ENCODE measurements at regions not wholly inside any gene's neighbourhood (a gene's known extent, or its start where the extent isn't known, plus 50 kb on each side); places are given as distances from the start of the nearest gene placed in this dataset.
"Not testable (repeated sequence)": the region's sequence is repeated elsewhere in the genome, so short reads cannot be mapped to it uniquely, and the experiment has no call there.

DNA sequence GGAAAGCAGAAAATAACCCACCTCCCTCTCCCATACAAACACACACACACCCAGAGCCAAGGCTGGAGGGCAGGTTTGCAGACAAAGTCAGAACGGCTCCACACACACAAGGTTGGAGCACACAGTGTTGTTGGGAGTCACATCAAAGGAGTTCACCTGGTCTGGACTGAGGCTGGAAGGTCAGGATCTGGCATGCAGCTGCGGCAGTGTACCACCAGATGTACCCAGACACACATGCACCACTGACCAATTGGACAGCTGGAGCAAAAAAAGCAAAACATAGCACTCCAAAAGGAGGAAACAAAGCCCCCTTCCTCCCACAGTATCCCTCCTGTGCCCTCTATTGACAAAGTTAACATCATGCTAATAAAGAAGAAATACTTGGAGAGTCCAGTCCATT lies 94.6 kb upstream of the KIF2A start:
- DNase-seq (no peak), ATAC-seq (replicated peaks) (no peak)
- Mint-ChIP-seq H3K27ac (no peak overlapping the region), H3K9me3 (no peaks in the 10 kb centered on the region), H3K4me3 (no peak overlapping the region), H3K27me3 (peaks cover 12 to 15% of the 10 kb centered on the region in 2 donors), H3K4me1 (no peaks in the 10 kb centered on the region), H3K36me3 (no peaks in the 10 kb centered on the region)

- ATAC-seq (replicated peaks) (no peak), DNase-seq (no peak)
- Mint-ChIP-seq H3K27me3 (peaks cover 10 to 16% of the 10 kb centered on the region in 2 donors), H3K4me1 (no peaks in the 10 kb centered on the region), H3K36me3 (no peaks in the 10 kb centered on the region), H3K4me3 (no peak overlapping the region), H3K27ac (no peak overlapping the region), H3K9me3 (no peaks in the 10 kb centered on the region)
Measured at GRCh38 chr5:62212648-62213047, 93.4 kb upstream of the KIF2A start.

DNA sequence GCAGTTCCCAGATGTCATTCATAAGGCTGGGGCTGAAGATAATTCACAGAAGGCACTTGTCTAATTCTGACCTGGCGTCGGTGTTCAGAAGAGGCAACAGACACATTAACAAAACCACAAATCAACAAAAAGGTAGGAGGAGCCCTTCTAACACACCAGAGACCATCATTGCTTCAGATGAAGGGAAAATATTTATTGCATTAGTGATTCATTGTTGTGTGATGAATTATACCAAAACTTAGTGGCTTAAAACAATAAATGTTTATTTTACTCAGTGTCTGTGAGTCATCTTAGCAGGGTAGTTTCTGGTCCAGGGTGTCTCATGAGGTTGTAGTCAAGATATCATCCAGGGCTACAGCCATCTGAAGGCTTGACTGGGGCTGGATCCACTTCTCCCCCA lies 91.3 kb upstream of the KIF2A start:
- Mint-ChIP-seq H3K36me3 (no peaks in the 10 kb centered on the region), H3K4me3 (no peak overlapping the region), H3K9me3 (no peaks in the 10 kb centered on the region), H3K27me3 (peaks cover 20 to 26% of the 10 kb centered on the region in 2 donors), H3K27ac (no peak overlapping the region), H3K4me1 (no peaks in the 10 kb centered on the region)
- no peak for ATAC-seq (replicated peaks)
- no peak for DNase-seq

- ATAC-seq (replicated peaks); H3K36me3 Mint-ChIP-seq: not testable (repeated sequence)
Measured at GRCh38 chr5:62216603-62217002, 89.4 kb upstream of the KIF2A start.

GRCh38 chr5:62217095-62217494 lies 88.9 kb upstream of the KIF2A start:
- not testable (repeated sequence) for H3K27ac Mint-ChIP-seq; H3K36me3 Mint-ChIP-seq; H3K4me3 Mint-ChIP-seq; DNase-seq; H3K9me3 Mint-ChIP-seq; H3K4me1 Mint-ChIP-seq; ATAC-seq (replicated peaks)
- peaks cover 21% of the 10 kb centered on the region in 2 donors for H3K27me3 Mint-ChIP-seq

More at GRCh38 chr5:62216603-62217002, 89.4 kb upstream of the KIF2A start:
- not testable (repeated sequence) for H3K4me3 Mint-ChIP-seq, H3K9me3 Mint-ChIP-seq, DNase-seq, H3K4me1 Mint-ChIP-seq, H3K27ac Mint-ChIP-seq
- peaks cover 18 to 21% of the 10 kb centered on the region in 2 donors for H3K27me3 Mint-ChIP-seq

- not testable (repeated sequence) for DNase-seq; H3K4me1 Mint-ChIP-seq; H3K27ac Mint-ChIP-seq; ATAC-seq (replicated peaks); H3K9me3 Mint-ChIP-seq; H3K36me3 Mint-ChIP-seq; H3K4me3 Mint-ChIP-seq
- H3K27me3 Mint-ChIP-seq = peaks cover 21% of the 10 kb centered on the region in 2 donors
Measured at GRCh38 chr5:62218860-62219259, 87.1 kb upstream of the KIF2A start.

DNA sequence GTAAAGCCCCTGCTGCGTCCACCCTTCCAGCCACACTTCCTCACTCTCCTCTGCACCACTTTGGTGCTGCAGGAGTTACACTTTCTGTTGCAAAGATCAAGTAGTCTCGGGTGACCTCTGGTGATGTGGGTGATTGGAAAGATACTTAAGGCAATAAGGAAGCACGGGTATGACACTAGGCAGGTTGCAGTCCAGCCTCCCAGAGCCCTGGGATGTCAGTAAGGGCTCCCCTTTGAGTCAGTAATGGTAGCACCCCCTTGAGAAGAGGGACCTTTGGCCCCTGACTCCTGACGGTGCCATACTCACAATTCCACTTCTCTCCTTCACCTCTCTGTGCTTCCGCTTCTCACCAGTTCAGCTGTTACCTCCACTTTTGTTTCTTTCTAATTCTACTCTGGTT lies 84.1 kb upstream of the KIF2A start:
- not testable (repeated sequence) for H3K4me3 Mint-ChIP-seq; DNase-seq; ATAC-seq (replicated peaks); H3K9me3 Mint-ChIP-seq; H3K36me3 Mint-ChIP-seq; H3K27ac Mint-ChIP-seq
- H3K4me1 Mint-ChIP-seq = peaks cover 9 to 14% of the 10 kb centered on the region in 2 donors
- peaks cover 15 to 17% of the 10 kb centered on the region in 2 donors for H3K27me3 Mint-ChIP-seq

DNA sequence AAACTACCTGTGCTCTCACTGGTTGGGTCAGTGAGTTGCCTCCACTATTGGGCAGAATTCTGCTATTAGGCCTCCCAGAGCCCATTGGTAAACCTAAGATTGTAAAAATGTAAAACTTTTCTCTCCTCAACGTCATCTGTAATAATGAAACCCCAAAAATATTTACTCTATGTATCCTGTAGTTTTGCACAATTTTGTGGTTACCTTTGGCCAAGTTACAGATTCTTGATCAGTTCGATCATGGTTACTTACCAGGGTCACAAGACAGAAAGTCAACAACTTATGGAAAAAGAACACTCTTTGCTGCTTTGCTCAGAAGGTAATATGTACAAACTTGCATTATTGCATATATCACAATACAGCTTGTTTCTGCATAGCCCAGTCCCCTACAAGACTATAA lies 83.7 kb upstream of the KIF2A start:
- ATAC-seq (replicated peaks); H3K9me3 Mint-ChIP-seq; DNase-seq; H3K36me3 Mint-ChIP-seq; H3K4me3 Mint-ChIP-seq; H3K27ac Mint-ChIP-seq: not testable (repeated sequence)
- Mint-ChIP-seq H3K27me3 (peaks cover 15 to 17% of the 10 kb centered on the region in 2 donors), H3K4me1 (peaks cover 9 to 14% of the 10 kb centered on the region in 2 donors)

- DNase-seq (peak; percentile 71), ATAC-seq (replicated peaks) (peak; percentile 95 to 97)
- H3K36me3 Mint-ChIP-seq, H3K9me3 Mint-ChIP-seq: not testable (repeated sequence)
- Mint-ChIP-seq H3K4me3 (peak overlapping the region; percentile 84), H3K4me1 (peaks cover 9 to 14% of the 10 kb centered on the region in 2 donors), H3K27me3 (peaks cover 14 to 17% of the 10 kb centered on the region in 2 donors), H3K27ac (peak overlapping the region; percentile 92)
Measured at GRCh38 chr5:62223312-62223670, 82.7 kb upstream of the KIF2A start.

DNA sequence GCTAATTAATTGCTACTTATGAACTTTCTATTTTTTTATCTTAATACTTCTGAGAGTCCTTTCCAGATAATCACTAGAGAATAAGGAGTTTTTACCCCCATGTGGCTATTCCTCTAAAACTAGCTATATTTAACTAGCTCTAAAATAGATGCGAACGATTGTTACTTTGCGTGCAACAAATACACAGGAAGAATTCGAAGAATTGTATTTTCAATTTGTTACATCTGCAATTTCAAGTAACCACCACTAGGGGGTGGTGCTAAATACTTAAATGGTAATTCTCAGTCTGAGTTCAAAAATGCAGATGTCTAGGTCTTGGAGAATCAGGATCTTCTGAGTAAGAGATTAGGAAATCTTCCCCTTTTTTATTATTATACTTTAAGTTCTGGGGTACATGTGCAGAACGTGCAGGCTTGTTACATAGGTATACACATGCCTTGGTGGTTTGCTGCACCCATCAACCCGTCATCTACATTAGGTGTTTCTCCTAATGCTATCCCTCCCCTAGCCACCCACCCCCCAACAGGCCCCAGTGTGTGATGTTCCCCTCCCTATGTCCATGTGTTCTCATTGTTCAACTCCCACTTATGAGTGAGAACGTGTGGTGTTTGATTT lies 80.9 kb upstream of the KIF2A start:
- Mint-ChIP-seq H3K27me3 (peaks cover 11 to 19% of the 10 kb centered on the region in 2 donors), H3K4me3 (peak overlapping the region; percentile 25 to 27), H3K4me1 (peaks cover 11 to 19% of the 10 kb centered on the region in 2 donors)
- H3K27ac Mint-ChIP-seq; H3K9me3 Mint-ChIP-seq; H3K36me3 Mint-ChIP-seq; DNase-seq; ATAC-seq (replicated peaks): not testable (repeated sequence)

DNA sequence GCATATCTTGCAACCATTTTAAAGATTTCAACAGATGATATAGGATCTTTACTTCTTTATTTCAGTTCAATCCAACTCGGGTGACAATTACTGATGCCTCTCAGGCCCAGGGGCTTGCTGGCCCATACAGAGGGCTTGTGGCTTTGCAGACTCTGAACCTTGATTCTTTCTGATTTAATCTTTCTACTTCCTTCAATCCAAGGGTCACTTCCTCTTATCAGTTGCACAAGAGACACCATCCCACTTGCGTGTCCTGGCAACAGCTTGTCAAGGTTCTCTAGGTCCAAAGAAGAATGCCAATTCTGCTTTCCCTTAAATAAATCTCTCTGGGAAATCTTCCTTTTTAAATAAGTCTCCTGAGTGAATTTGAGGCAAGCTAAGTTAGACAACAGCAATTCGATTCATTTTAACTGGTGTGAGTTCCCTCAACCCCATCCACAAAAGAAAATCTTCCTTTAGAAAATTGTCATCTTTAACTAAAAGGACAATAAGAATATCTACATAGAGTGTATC lies 75.1 kb upstream of the KIF2A start:
- not testable (repeated sequence) for H3K9me3 Mint-ChIP-seq

GRCh38 chr5:62231576-62231975 lies 74.4 kb upstream of the KIF2A start:
- Mint-ChIP-seq H3K4me1 (peaks cover 9 to 38% of the 10 kb centered on the region in 2 donors), H3K4me3 (no peak overlapping the region), H3K27ac (peak overlapping the region; percentile 38), H3K36me3 (no peaks in the 10 kb centered on the region), H3K27me3 (peaks cover 11% of the 10 kb centered on the region in 2 donors), H3K9me3 (no peaks in the 10 kb centered on the region)
- DNase-seq (no peak), ATAC-seq (replicated peaks) (no peak)

More for the DNA sequence above, 75.1 kb upstream of the KIF2A start:
- not testable (repeated sequence) for H3K4me3 Mint-ChIP-seq, H3K27ac Mint-ChIP-seq, DNase-seq, H3K36me3 Mint-ChIP-seq
- Mint-ChIP-seq H3K4me1 (peaks cover 9 to 38% of the 10 kb centered on the region in 2 donors), H3K27me3 (peaks cover 11% of the 10 kb centered on the region in 2 donors)
- ATAC-seq (replicated peaks) = peak; percentile 28

DNA sequence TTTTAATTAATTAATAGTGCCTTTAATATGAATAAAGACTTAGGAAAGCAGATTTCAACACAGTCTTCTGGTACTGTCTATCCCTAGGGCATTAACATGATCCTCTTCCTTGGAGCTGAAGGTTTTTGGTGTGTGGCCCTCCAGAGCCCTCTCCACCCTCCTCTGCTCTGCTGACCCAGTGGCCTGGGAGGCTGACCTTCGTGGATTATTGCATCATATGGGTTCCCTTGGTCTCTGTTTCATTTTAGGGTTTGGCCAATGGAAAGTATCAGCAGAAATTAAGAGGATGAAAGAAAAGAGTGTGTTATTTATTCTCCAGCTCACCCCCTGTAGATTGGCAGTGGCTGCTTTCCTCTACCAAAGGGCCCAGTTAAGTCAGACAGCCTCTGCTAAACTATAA lies 73.8 kb upstream of the KIF2A start:
- H3K36me3 Mint-ChIP-seq; H3K27ac Mint-ChIP-seq; DNase-seq; H3K4me3 Mint-ChIP-seq; ATAC-seq (replicated peaks); H3K9me3 Mint-ChIP-seq: not testable (repeated sequence)
- peaks cover 9 to 38% of the 10 kb centered on the region in 2 donors for H3K4me1 Mint-ChIP-seq
- peaks cover 11% of the 10 kb centered on the region in 2 donors for H3K27me3 Mint-ChIP-seq

- ATAC-seq (replicated peaks) (peak; percentile 91 to 93), DNase-seq (peak; percentile 9)
- peaks cover 9 to 38% of the 10 kb centered on the region in 2 donors for H3K4me1 Mint-ChIP-seq
- not testable (repeated sequence) for H3K27me3 Mint-ChIP-seq, H3K4me3 Mint-ChIP-seq, H3K36me3 Mint-ChIP-seq, H3K9me3 Mint-ChIP-seq
- peak overlapping the region; percentile 53 for H3K27ac Mint-ChIP-seq
Measured at GRCh38 chr5:62233083-62234046, 72.6 kb upstream of the KIF2A start.
